HEK293T (cell line): ENCODE measurements at regions not wholly inside any gene's neighbourhood (a gene's known extent, or its start where the extent isn't known, plus 50 kb on each side); places are given as distances from the start of the nearest gene placed in this dataset.

ENCODE experiments used
- ARNT ChIP-seq: fragments of 450-650 bp; IDR thresholded peaks from 2 replicates; pipeline ENCODE4 v1.6.1; 2017; ENCODE audit warnings: mild to moderate bottlenecking
- BHLHE40 ChIP-seq: fragments of 450-650 bp; IDR thresholded peaks from 2 replicates; pipeline ENCODE4 v1.6.1; 2016; ENCODE audit warnings: mild to moderate bottlenecking, moderate library complexity, borderline replicate concordance
- CTBP1 ChIP-seq: fragments of 450-650 bp; IDR thresholded peaks from 2 replicates; pipeline ENCODE4 v1.6.1; 2016; ENCODE audit warnings: borderline replicate concordance
- ELF4 ChIP-seq: fragments of 450-650 bp; IDR thresholded peaks from 2 replicates; pipeline ENCODE4 v1.6.1; 2017; ENCODE audit warnings: antibody characterized with exemption
- FOXA1 ChIP-seq: fragments of 450-650 bp; IDR thresholded peaks from 2 replicates; pipeline ENCODE4 v1.6.1; 2016; ENCODE audit warnings: mild to moderate bottlenecking
- FOXK2 ChIP-seq: fragments of 450-650 bp; IDR thresholded peaks from 2 replicates; pipeline ENCODE4 v1.6.1; 2016; ENCODE audit warnings: mild to moderate bottlenecking
- FOXM1 ChIP-seq: fragments of 450-650 bp; IDR thresholded peaks from 2 replicates; pipeline ENCODE4 v1.6.1; 2017; ENCODE audit warnings: mild to moderate bottlenecking, borderline replicate concordance
- HDGF ChIP-seq: fragments of 450-650 bp; IDR thresholded peaks from 2 replicates; pipeline ENCODE4 v1.6.1; 2017; ENCODE audit warnings: antibody characterized with exemption, borderline replicate concordance
- LEF1 ChIP-seq: fragments of 450-650 bp; IDR thresholded peaks from 2 replicates; pipeline ENCODE4 v1.6.1; 2017; ENCODE audit warnings: mild to moderate bottlenecking, borderline replicate concordance
- NFRKB ChIP-seq: fragments of 450-650 bp; IDR thresholded peaks from 2 replicates; pipeline ENCODE4 v1.6.1; 2016; ENCODE audit warnings: mild to moderate bottlenecking, moderate library complexity
- SUZ12 ChIP-seq: fragments of 450-650 bp; IDR thresholded peaks from 2 replicates; pipeline ENCODE4 v1.6.1; 2016; ENCODE audit warnings: mild to moderate bottlenecking
- TARDBP ChIP-seq: fragments of 450-650 bp; IDR thresholded peaks from 2 replicates; pipeline ENCODE4 v1.6.1; 2016
- ZNF384 ChIP-seq: fragments of 450-650 bp; IDR thresholded peaks from 2 replicates; pipeline ENCODE4 v1.6.1; 2016
- TF ChIP-seq, protein P1 (sequence below): fragments of 450-650 bp; IDR thresholded peaks from 2 replicates; pipeline ENCODE4 v1.6.1; 2016

DNA sequence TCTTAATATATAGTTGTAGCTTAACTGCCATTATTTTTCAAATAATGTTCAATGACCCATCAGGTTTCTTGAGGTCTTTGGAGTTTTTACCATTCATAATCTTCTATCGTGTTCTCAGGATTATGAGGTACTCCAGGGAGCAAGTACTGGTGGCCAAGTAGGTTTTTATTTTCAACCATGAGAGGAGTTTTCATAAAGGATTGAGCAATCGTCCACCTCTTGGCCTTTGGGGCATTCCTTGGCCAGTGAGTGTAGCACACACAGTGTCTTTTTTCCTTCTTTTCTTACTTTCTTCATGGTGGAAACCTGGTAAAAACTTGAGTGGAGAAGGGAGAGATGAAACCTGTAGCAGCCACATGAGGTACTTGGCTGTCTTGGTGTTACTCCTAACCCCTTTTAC, 567.0 kb upstream of the NR3C2 start:
- TF ChIP-seq ZNF384 (no peak), BHLHE40 (no peak), FOXK2 (no peak), FOXA1 (no peak), ARNT (no peak), ELF4 (no peak), NFRKB (no peak), TARDBP (no peak), CTBP1 (no peak), HDGF (no peak), FOXM1 (no peak), LEF1 (no peak), SUZ12 (no peak)
- TF ChIP-seq, protein P1, sequence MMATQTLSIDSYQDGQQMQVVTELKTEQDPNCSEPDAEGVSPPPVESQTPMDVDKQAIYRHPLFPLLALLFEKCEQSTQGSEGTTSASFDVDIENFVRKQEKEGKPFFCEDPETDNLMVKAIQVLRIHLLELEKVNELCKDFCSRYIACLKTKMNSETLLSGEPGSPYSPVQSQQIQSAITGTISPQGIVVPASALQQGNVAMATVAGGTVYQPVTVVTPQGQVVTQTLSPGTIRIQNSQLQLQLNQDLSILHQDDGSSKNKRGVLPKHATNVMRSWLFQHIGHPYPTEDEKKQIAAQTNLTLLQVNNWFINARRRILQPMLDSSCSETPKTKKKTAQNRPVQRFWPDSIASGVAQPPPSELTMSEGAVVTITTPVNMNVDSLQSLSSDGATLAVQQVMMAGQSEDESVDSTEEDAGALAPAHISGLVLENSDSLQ = no peak
